H9 (cell line): ENCODE measurements at regions not wholly inside any gene's neighbourhood (a gene's known extent, or its start where the extent isn't known, plus 50 kb on each side); places are given as distances from the start of the nearest gene placed in this dataset.

Experiments
- DNase-seq: peaks from one replicate; pipeline ENCODE4 v3.0.0-alpha.2; 2017
- H2AFZ ChIP-seq: one replicate; pipeline ENCODE4 v1.6.1; 2013; ENCODE audit warnings: mild to moderate bottlenecking, low read length, control low read depth, moderate library complexity
- H2AK5ac ChIP-seq: 2 replicates; pipeline ENCODE4 v1.6.1; 2013; ENCODE audit warnings: low read length, control low read depth, mixed read lengths; ENCODE audit not compliant: insufficient read length
- H2BK120ac ChIP-seq: one replicate; pipeline ENCODE4 v1.6.1; 2013; ENCODE audit warnings: low read depth, mild to moderate bottlenecking, low read length, control low read depth, inconsistent platforms; ENCODE audit not compliant: poor library complexity, severe bottlenecking
- H2BK12ac ChIP-seq: 2 replicates; pipeline ENCODE4 v1.6.1; 2013; ENCODE audit warnings: low read length, control low read depth, mixed read lengths, low read depth; ENCODE audit not compliant: insufficient read length
- H2BK15ac ChIP-seq: 2 replicates; pipeline ENCODE4 v1.6.1; 2013; ENCODE audit warnings: low read depth, low read length, control low read depth
- H2BK20ac ChIP-seq: one replicate; pipeline ENCODE4 v1.6.1; 2013; ENCODE audit warnings: low read depth, mild to moderate bottlenecking, low read length, control low read depth, inconsistent platforms; ENCODE audit not compliant: poor library complexity, severe bottlenecking
- H2BK5ac ChIP-seq: 2 replicates; pipeline ENCODE4 v1.6.1; 2013; ENCODE audit warnings: low read length, control low read depth, mixed read lengths; ENCODE audit not compliant: insufficient read length
- H3K14ac ChIP-seq: 2 replicates; pipeline ENCODE4 v1.6.1; 2013; ENCODE audit warnings: low read length, control low read depth; ENCODE audit not compliant: insufficient read depth
- H3K18ac ChIP-seq: 2 replicates; pipeline ENCODE4 v1.6.1; 2013; ENCODE audit warnings: low read depth, mild to moderate bottlenecking, mixed read lengths, low read length, control low read depth; ENCODE audit not compliant: insufficient read length
- H3K23ac ChIP-seq: 2 replicates; pipeline ENCODE4 v1.6.1; 2013; ENCODE audit warnings: low read length, control low read depth, mixed read lengths, low read depth; ENCODE audit not compliant: insufficient read length
- H3K23me2 ChIP-seq: 2 replicates; pipeline ENCODE4 v1.6.1; 2013; ENCODE audit warnings: low read depth, mild to moderate bottlenecking, mixed read lengths, low read length, control low read depth; ENCODE audit not compliant: insufficient read length, poor library complexity, severe bottlenecking
- H3K27ac ChIP-seq: 2 replicates; pipeline ENCODE4 v1.5.1; 2013; ENCODE audit warnings: low read length, control low read depth, mixed read lengths, low read depth; ENCODE audit not compliant: insufficient read length
- H3K27me3 ChIP-seq: 2 replicates; pipeline ENCODE4 v1.6.1; 2013; ENCODE audit warnings: low read length, control low read depth, inconsistent platforms; ENCODE audit not compliant: insufficient read depth
- H3K4ac ChIP-seq: 2 replicates; pipeline ENCODE4 v1.6.1; 2013; ENCODE audit warnings: low read depth, mild to moderate bottlenecking, control low read depth, inconsistent platforms, low read length, moderate library complexity
- H3K4me1 ChIP-seq: 2 replicates; pipeline ENCODE4 v1.6.1; 2013; ENCODE audit warnings: low read length, control low read depth, inconsistent platforms; ENCODE audit not compliant: insufficient read depth
- H3K4me2 ChIP-seq: 2 replicates; pipeline ENCODE4 v1.6.1; 2013; ENCODE audit warnings: low read length, control low read depth, mixed read lengths; ENCODE audit not compliant: insufficient read length, insufficient read depth
- H3K56ac ChIP-seq: 2 replicates; pipeline ENCODE4 v1.6.1; 2013; ENCODE audit warnings: low read depth, mild to moderate bottlenecking, mixed read lengths, low read length, control low read depth; ENCODE audit not compliant: insufficient read length
- H3K79me1 ChIP-seq: 2 replicates; pipeline ENCODE4 v1.6.1; 2013; ENCODE audit warnings: low read depth, mild to moderate bottlenecking, moderate library complexity, low read length, control low read depth, inconsistent platforms; ENCODE audit not compliant: insufficient read depth, poor library complexity, severe bottlenecking
- H3K79me2 ChIP-seq: 2 replicates; pipeline ENCODE4 v1.6.1; 2013; ENCODE audit warnings: low read length, control low read depth, inconsistent platforms; ENCODE audit not compliant: insufficient read depth
- H3K9ac ChIP-seq: 2 replicates; pipeline ENCODE4 v1.6.1; 2013; ENCODE audit warnings: low read length, control low read depth, mixed read lengths; ENCODE audit not compliant: insufficient read length; ENCODE audit errors: extremely low read depth
- H3K9me3 ChIP-seq: one replicate; pipeline ENCODE4 v1.6.1; 2013; ENCODE audit warnings: low read depth, low read length, inconsistent platforms; ENCODE audit not compliant: control insufficient read depth
- H3T11ph ChIP-seq: one replicate; pipeline ENCODE4 v1.6.1; 2013; ENCODE audit warnings: mild to moderate bottlenecking, low read length, control low read depth, inconsistent platforms
- H4K20me1 ChIP-seq: one replicate; pipeline ENCODE4 v1.6.1; 2013; ENCODE audit not compliant: control insufficient read depth, insufficient read length, insufficient read depth
- H4K5ac ChIP-seq: 2 replicates; pipeline ENCODE4 v1.6.1; 2013; ENCODE audit warnings: low read depth, mild to moderate bottlenecking, mixed read lengths, low read length, control low read depth; ENCODE audit not compliant: insufficient read length
- H4K8ac ChIP-seq: replicated peaks from 2 replicates; pipeline ENCODE4 v1.6.1; 2013; ENCODE audit warnings: low read length, control low read depth, mixed read lengths, low read depth; ENCODE audit not compliant: insufficient read length
- H4K91ac ChIP-seq: 2 replicates; pipeline ENCODE4 v1.6.1; 2013; ENCODE audit warnings: low read depth, mild to moderate bottlenecking, moderate library complexity, mixed read lengths, low read length, control low read depth; ENCODE audit not compliant: insufficient read length
- H3K27ac Mint-ChIP-seq, 3 experiments: 2 replicates in 2 of 3; 3 replicates in 1 of 3; pipeline ENCODE4 v1.8.0; 2020 to 2021; ENCODE audit warnings: mixed read lengths in 3 of 3, mild to moderate bottlenecking in 1 of 3, moderate library complexity in 1 of 3
- H3K27me3 Mint-ChIP-seq: 2 replicates; pipeline ENCODE4 v1.8.0; 2021; ENCODE audit warnings: low read depth, mild to moderate bottlenecking, moderate library complexity, mixed read lengths
- H3K36me3 Mint-ChIP-seq, 3 experiments: 2 replicates in 2 of 3; 3 replicates in 1 of 3; pipeline ENCODE4 v1.8.0; 2020 to 2021; ENCODE audit warnings: low read depth in 3 of 3, mixed read lengths in 3 of 3; ENCODE audit not compliant: insufficient read depth in 1 of 3
- H3K4me1 Mint-ChIP-seq, 2 experiments: 2 replicates each; pipeline ENCODE4 v1.8.0; 2020; ENCODE audit warnings: mixed read lengths in 2 of 2
- H3K4me3 Mint-ChIP-seq, 2 experiments: 2 replicates in 1 of 2; 3 replicates in 1 of 2; pipeline ENCODE4 v1.8.0; 2020 to 2021; ENCODE audit warnings: mild to moderate bottlenecking in 2 of 2, mixed read lengths in 2 of 2, moderate library complexity in 1 of 2
- H3K9me3 Mint-ChIP-seq, 2 experiments: 2 replicates in 1 of 2; 3 replicates in 1 of 2; pipeline ENCODE4 v1.8.0; 2020; ENCODE audit warnings: mild to moderate bottlenecking in 2 of 2, mixed read lengths in 2 of 2, moderate library complexity in 1 of 2
- whole genome bisulfite sequencing: extraction: QIAGEN DNeasy Blood & Tissue Kit; methylation state at CpG from one replicate; pipeline ENCODE4 v1.1.7; 2013; ENCODE audit warnings: missing lambda C conversion rate, low lambda C conversion rate, mixed read lengths; ENCODE audit not compliant: insufficient read length; ENCODE audit errors: extremely low coverage; 5-methylcytosine and 5-hydroxymethylcytosine counted together
- TF ChIP-seq, protein P1 (sequence below): fragments of 200-600 bp; sonication (generic); conservative IDR thresholded peaks from 3 replicates; pipeline ENCODE4 v1.8.0; 2021; ENCODE audit warnings: antibody characterized with exemption, mild to moderate bottlenecking

DNA sequence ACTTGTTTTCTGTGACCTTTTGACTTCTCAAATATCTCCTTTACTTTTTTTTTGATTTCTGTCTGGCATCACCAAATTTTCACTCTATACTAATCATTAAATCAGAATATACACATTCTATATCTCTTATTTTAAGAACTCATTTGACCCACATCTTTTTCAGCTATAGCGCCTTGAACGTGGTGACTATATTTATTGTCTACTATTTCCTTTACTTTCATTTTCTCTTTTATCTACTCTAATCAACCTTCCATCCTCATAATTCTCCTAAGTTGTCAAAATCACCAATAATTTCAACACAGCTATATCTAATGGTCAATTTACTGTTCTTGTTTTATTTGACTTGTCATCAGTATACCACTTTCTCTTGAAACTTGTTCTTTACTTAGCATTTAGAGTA lies 119.0 kb upstream of the CBLB start:
- no peak overlapping the region for H4K5ac ChIP-seq
- DNase-seq: no peak
- no peak overlapping the region for H3K14ac ChIP-seq
- no peaks in the 10 kb centered on the region for H3K79me2 ChIP-seq
- no peak overlapping the region for H3T11ph ChIP-seq
- no peak overlapping the region for H3K4ac ChIP-seq
- H4K8ac ChIP-seq: no peak overlapping the region
- no peaks in the 10 kb centered on the region for H3K4me1 ChIP-seq
- no peak overlapping the region for H3K27ac ChIP-seq
- Mint-ChIP-seq H3K9me3 (peaks cover 15 to 17% of the 10 kb centered on the region in 2 experiments), H3K4me1 (no peaks in the 10 kb centered on the region), H3K27ac (no peak overlapping the region), H3K36me3 (peaks cover 0 to 17% (median 0%) of the 10 kb centered on the region in 3 experiments; a peak in 5 of 7 replicates), H3K27me3 (no peaks in the 10 kb centered on the region; the same call in 1 of the 2 replicates), H3K4me3 (no peak overlapping the region)
- H3K79me1 ChIP-seq: no peaks in the 10 kb centered on the region
- no peaks in the 10 kb centered on the region for H3K9me3 ChIP-seq
- no peaks in the 10 kb centered on the region for H3K27me3 ChIP-seq
- no peaks in the 10 kb centered on the region for H4K20me1 ChIP-seq
- no peak overlapping the region for H2AK5ac ChIP-seq
- H2BK20ac ChIP-seq: no peak overlapping the region
- H4K91ac ChIP-seq: no peak overlapping the region
- no peak overlapping the region for H2BK120ac ChIP-seq
- no CpG with 5 or more reads among the region's 2 CpGs for WGBS
- H3K56ac ChIP-seq: no peak overlapping the region
- no peak overlapping the region for H2BK15ac ChIP-seq
- no peak overlapping the region for H3K23ac ChIP-seq
- H2AFZ ChIP-seq: no peak overlapping the region
- no peaks in the 10 kb centered on the region for H3K23me2 ChIP-seq
- TF ChIP-seq, protein P1, sequence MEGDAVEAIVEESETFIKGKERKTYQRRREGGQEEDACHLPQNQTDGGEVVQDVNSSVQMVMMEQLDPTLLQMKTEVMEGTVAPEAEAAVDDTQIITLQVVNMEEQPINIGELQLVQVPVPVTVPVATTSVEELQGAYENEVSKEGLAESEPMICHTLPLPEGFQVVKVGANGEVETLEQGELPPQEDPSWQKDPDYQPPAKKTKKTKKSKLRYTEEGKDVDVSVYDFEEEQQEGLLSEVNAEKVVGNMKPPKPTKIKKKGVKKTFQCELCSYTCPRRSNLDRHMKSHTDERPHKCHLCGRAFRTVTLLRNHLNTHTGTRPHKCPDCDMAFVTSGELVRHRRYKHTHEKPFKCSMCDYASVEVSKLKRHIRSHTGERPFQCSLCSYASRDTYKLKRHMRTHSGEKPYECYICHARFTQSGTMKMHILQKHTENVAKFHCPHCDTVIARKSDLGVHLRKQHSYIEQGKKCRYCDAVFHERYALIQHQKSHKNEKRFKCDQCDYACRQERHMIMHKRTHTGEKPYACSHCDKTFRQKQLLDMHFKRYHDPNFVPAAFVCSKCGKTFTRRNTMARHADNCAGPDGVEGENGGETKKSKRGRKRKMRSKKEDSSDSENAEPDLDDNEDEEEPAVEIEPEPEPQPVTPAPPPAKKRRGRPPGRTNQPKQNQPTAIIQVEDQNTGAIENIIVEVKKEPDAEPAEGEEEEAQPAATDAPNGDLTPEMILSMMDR: no peak
- no peak overlapping the region for H2BK12ac ChIP-seq
- H3K18ac ChIP-seq: no peak overlapping the region
- no peak overlapping the region for H3K4me2 ChIP-seq
- no peak overlapping the region for H3K9ac ChIP-seq
- H2BK5ac ChIP-seq: no peak overlapping the region
